H1 (cell line): ENCODE measurements at regions not wholly inside any gene's neighbourhood (a gene's known extent, or its start where the extent isn't known, plus 50 kb on each side); places are given as distances from the start of the nearest gene placed in this dataset.

ENCODE experiments used
- CBX8 ChIP-seq: fragments of 300-800, 300-1000 bp; sonication (generic); IDR thresholded peaks from 2 replicates; pipeline ENCODE4 v1.7.1; 2016; ENCODE audit warnings: low read depth, low read length, borderline replicate concordance
- CTCF ChIP-seq, 3 experiments: IDR thresholded peaks; 1 replicate in 2 of 3; 2 replicates in 1 of 3; pipeline versions ENCODE4 v1.5.1 to v1.6.1; 2011; ENCODE audit warnings: low read length in 3 of 3, mild to moderate bottlenecking in 3 of 3, inconsistent platforms in 2 of 3, low read depth in 1 of 3, moderate library complexity in 1 of 3; ENCODE audit not compliant: insufficient read depth in 1 of 3; ENCODE audit errors: control extremely low read depth in 1 of 3
- EZH2 ChIP-seq: fragments of 200-600 bp; sonication (generic); IDR thresholded peaks from 2 replicates; pipeline ENCODE4 v1.7.1; 2012; ENCODE audit warnings: low read depth, mild to moderate bottlenecking, moderate library complexity, low read length, inconsistent platforms; ENCODE audit not compliant: severe bottlenecking
- HDAC6 ChIP-seq: IDR thresholded peaks from one replicate; pipeline ENCODE4 v1.7.1; 2012; ENCODE audit warnings: low read depth, mild to moderate bottlenecking, inconsistent platforms, low read length, moderate library complexity
- POLR2A ChIP-seq, 2 experiments: IDR thresholded peaks; 1 replicate in 1 of 2; 2 replicates in 1 of 2; pipeline ENCODE4 v1.6.1; 2011; ENCODE audit warnings: low read depth in 2 of 2, low read length in 2 of 2, mild to moderate bottlenecking in 2 of 2; ENCODE audit errors: control extremely low read depth in 1 of 2
- RNF2 ChIP-seq: fragments of 200-900, 300-1000 bp; sonication (generic); IDR thresholded peaks from 2 replicates; pipeline ENCODE4 v1.7.1; 2016; ENCODE audit warnings: borderline replicate concordance, low read depth, mild to moderate bottlenecking, antibody characterized with exemption, low read length; ENCODE audit not compliant: poor library complexity, severe bottlenecking; ENCODE audit errors: missing control alignments
- SIX5 ChIP-seq: IDR thresholded peaks from 2 replicates; pipeline ENCODE4 v1.6.1; 2011; ENCODE audit warnings: mild to moderate bottlenecking, low read depth, low read length
- SP2 ChIP-seq: IDR thresholded peaks from 2 replicates; pipeline ENCODE4 v1.6.1; 2012; ENCODE audit warnings: mild to moderate bottlenecking, low read length, inconsistent platforms
- USF2 ChIP-seq: IDR thresholded peaks from 2 replicates; pipeline ENCODE4 v1.6.1; 2011; ENCODE audit warnings: low read length, improper control_type of control experiment
- TF ChIP-seq, protein P1 (sequence below): IDR thresholded peaks from 2 replicates; pipeline ENCODE4 v1.6.1; 2011; ENCODE audit warnings: low read depth, mild to moderate bottlenecking, low read length; ENCODE audit not compliant: insufficient read depth

DNA sequence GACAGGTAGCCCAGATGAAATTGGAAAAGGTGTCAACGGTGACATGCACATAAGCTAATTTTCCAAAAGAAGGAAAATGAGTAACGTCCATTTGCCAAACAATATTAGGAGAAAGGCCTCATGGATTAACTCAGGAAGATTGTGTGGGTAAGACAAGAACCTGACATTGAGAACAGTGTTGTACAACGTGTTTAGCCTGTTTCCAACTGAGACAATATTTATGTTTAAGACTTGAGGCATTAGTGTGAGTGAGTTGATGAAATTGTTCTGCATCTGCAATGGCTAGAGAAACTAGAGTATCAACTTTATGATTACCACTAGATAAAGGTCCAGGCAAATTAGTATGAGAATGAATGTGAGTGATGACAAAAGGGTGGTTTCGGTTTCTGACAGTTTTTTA lies 191.3 kb upstream of the RAI14 start:
- TF ChIP-seq POLR2A (IDR thresholded peaks at IDR 0.05; ENCODE audit: control extremely low read depth in 1 of 2, low read depth in 2 of 2, low read length in 2 of 2): no peak
- no peak for TF ChIP-seq USF2
- TF ChIP-seq HDAC6: no peak
- no peak for TF ChIP-seq CTCF (IDR thresholded peaks at IDR 0.05; ENCODE audit: control extremely low read depth in 1 of 3, insufficient read depth in 1 of 3, low read depth in 1 of 3, low read length in 3 of 3)
- TF ChIP-seq CBX8: no peak
- no peak for TF ChIP-seq RNF2
- TF ChIP-seq, protein P1, sequence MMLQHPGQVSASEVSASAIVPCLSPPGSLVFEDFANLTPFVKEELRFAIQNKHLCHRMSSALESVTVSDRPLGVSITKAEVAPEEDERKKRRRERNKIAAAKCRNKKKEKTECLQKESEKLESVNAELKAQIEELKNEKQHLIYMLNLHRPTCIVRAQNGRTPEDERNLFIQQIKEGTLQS: no peak
- no peak for TF ChIP-seq SIX5
- no peak for TF ChIP-seq SP2
- no peak for TF ChIP-seq EZH2
